HG02588 (cell line): ENCODE measurements at regions not wholly inside any gene's neighbourhood (a gene's known extent, or its start where the extent isn't known, plus 50 kb on each side); places are given as distances from the start of the nearest gene placed in this dataset.

Experiments
- ATAC-seq: cut with Tn5 transposase; IDR thresholded peaks from one replicate; pipeline ENCODE4 v1.9.1; 2021; ENCODE audit warnings: mild to moderate bottlenecking, moderate library complexity; ENCODE audit not compliant: unreplicated experiment

DNA sequence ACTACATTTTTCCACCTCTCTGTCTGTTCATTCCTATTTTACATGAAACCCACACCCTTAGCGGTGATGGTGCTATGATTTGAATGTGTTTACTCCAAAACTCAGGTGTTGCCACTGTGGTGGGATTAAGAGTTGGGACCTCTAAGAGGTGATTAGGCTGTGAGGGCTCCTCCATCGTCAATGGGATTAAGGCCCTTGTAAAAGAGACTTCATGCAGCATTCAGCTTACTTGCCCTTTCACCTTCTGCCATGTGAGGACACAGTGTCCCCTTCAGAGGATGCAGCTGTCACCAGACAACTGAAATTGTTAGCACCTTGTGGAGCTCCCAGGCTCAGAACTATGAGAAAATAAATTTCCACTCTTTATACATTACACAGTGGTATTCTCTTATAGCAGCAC lies 182.2 kb downstream of the NOC3L start:
- ATAC-seq: no peak

GRCh38 chr10:94183666-94184264 lies 179.0 kb downstream of the NOC3L start:
- ATAC-seq: no peak

- no peak for ATAC-seq
Observed at GRCh38 chr10:94186722-94187121, 176.0 kb downstream of the NOC3L start.

DNA sequence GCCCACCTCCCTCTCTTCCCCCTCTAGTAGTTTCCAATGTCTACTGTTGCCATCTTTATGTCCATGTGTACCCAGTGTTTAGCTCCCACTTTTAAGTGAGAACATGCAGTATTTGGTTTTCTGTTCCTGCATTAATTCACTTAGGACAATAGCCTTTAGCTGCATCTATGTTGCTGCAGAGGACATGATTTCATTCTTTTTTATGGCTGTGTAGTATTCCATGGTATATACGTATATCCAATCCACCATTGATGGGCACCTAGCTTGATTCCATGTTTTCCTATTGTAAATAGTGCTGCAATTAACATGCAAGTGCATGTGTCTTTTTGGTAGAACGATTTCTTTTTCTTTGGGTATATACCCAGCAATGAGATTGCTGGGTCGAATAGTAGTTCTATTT lies 170.4 kb downstream of the NOC3L start:
- ATAC-seq: no peak

DNA sequence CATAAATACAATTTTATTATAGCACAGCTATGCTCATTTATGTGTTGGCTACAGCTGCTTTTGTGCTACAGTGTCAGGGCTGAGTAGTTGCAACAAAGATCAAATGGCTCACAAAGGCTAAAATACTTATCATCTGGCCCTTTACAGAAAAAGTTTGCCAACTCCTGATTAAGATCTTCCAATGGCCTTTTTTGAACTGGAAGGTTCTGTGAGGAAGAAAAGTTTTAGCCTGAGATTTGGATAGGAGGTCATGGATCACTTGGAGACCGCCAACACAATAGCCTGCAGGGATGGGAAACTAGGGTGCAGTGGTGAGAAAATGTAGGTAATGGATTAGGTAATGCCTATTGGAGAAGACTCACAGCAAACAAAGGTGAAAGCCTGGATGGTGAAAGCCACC lies 169.8 kb downstream of the NOC3L start:
- ATAC-seq: no peak

DNA sequence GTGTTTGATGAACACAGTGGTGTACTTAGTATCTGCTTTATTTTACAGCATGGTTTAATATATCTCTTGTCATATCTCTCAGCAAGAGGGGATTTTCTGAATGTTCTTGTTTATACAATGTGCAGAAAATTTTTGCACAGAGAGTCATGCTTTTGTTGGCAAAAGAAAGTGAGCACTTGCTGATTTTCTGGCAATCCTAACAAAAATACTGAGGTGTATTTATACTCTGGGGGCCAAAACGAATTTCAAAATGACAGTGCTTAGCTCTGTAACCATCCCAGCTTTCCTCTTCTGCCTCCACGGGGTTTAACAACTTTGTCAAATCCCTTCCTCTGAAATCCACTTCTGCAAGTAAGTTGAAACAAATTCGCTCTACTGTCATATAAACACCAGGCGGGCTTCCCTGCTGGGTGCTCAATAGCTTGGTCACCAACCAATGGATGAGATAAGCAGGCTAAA lies 169.2 kb downstream of the NOC3L start:
- no peak for ATAC-seq

DNA sequence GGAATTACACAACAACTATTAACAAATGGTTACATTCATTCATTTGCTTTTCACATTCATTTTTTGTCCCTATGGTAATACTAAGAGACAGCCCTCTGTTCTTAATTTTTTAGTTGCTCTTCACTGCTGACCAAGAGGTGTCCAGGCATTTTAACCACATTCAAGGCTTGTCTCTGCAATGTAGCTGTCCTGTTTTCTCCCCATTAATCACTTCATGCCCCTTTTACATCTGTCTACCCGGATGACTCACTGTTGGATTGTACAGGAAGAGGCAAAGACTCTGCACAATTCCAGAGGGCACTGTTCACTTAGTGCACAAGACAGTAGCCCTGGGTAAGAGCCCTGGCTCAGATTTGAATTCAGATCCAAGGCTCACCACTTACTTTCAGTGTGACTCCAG lies 168.5 kb downstream of the NOC3L start:
- no peak for ATAC-seq

GRCh38 chr10:94197241-94197640 lies 165.5 kb downstream of the NOC3L start:
- no peak for ATAC-seq

- no peak for ATAC-seq
Observed at GRCh38 chr10:94198324-94198723, 164.4 kb downstream of the NOC3L start.

DNA sequence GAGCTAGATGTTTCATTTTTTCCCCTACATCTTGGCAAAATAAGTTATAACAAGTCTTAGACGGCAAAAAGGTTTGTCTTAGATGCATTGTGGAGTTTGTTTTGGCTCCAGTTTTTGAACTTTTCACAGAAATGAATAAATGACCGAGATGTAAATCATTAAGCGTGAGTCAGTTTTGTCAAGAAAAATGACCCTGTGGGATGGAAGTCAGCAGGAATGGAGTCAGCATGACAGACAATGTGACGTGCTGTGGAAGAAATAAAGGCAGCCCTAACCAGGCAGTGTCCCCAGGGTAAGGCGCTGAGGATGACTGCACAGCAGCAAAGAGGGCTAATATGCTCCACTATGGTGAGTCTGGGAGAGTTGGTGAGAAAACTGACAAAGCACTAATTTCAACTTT lies 163.2 kb downstream of the NOC3L start:
- no peak for ATAC-seq

DNA sequence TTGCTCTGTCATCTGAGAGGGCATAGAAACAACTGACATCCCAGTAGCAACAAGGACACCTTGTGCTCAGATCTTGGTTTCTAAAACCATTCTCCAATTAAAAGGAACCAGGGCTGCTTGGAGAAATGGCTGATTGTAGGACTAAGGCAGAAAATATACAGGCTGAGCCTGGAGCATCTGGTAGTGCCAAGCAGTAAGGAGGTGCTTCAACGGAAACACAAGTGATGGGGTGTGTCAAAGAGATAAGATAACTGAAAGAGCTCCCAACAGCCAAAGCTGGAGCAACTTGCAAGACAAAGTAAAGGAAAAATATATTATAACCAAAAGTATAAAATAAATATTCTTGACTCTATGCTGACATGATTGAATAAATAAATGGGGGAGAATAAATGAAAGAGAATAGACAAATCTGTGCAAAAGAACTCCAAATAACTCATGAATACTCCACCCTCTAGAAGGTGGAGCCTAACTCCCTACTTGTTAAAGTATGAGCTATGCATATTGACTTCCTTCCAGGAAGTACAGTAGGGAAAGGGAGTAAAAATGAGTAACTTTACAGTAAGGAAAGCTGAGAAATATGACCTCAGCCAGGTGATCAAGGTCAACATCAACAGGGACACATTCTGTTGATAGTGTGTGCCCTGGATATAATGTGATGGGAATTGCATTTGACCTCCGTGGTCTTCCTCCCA lies 162.4 kb downstream of the NOC3L start:
- no peak for ATAC-seq

GRCh38 chr10:94205396-94205831 lies 157.3 kb downstream of the NOC3L start:
- no peak for ATAC-seq

- no peak for ATAC-seq
Observed at GRCh38 chr10:94206176-94206575, 156.6 kb downstream of the NOC3L start.

DNA sequence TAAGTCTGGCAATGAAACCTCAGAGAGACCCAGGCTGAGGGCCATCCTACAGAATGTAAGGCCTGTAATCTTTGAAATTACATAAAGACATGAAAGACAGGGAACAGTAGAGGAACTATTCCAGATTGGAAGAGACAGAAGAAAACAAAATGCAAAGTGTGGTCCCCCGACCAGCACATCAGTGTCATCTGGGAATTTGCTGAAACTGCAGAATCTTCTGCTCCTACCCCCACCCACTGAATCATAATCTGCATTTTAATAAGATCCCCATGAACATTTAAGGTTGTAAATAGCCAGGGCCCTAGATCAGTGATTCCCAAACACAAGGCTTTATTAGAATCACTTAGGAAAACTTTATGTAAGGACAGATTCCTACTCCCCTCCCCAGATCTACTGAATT lies 154.4 kb downstream of the NOC3L start:
- no peak for ATAC-seq

DNA sequence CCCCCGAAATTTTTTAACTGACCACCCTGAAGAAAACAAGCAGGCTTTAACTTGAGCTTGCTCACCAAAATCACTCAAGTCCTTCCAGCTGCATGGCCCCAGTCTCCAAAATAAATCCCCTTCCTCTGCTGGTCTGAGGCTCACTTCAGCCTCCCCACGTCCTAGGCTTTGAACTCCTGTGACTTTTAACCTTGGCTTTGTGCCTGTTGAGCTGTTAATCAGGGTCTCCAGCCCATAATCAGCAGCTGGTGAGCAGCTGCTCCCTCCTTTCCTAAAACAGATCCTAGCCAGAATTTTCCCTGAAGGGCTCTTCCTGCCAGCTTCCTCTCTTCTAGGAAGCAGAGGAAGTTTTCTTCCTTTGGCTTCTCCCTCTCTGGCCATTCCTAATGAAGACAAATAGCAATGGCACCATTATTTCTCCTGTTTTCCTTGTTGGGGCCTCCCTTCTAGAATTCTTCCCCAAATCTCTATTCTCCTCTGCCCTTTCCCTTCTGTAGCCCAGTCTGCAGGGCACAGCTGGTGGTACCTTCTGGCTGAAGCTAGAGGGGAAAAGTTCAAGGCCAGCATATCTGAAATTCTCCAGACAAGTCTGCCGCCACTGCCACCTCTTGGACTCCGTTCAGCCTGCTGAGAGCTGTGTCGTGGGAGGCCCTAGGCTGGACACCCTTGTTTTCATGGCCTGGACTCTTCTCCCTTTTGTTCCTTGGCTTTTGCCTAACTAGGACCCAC lies 152.1 kb downstream of the NOC3L start:
- ATAC-seq: no peak

- no peak for ATAC-seq
Observed at GRCh38 chr10:94211169-94211510, 151.6 kb downstream of the NOC3L start.

DNA sequence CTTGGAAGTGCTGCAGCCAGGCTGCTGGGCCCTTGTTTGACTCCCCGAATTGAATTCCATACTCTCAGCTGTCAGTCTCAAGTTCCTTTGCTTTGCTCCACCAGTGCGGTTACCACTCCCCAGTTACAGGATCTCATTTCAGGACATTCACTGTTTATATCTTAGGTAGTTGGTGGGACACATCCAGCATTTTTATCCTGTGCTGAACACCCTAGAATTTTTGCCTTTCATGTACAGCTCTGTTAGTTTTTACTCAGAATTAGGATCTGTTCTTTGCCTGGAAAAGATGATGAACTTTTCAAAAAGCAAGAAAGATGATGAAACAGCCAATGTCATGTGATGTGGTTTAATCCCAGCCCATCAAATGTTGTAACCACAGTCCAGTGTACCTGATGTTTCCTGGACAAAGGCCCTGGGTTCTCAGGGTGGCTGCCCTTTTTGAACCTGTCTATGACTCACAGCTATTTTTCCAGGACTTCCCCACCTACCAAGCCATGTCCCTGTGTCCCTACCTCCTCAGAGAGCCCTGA lies 149.7 kb downstream of the NOC3L start:
- no peak for ATAC-seq

- ATAC-seq: no peak
Observed at GRCh38 chr10:94213980-94214379, 148.8 kb downstream of the NOC3L start.

GRCh38 chr10:94214481-94214893 lies 148.3 kb downstream of the NOC3L start:
- ATAC-seq: no peak

DNA sequence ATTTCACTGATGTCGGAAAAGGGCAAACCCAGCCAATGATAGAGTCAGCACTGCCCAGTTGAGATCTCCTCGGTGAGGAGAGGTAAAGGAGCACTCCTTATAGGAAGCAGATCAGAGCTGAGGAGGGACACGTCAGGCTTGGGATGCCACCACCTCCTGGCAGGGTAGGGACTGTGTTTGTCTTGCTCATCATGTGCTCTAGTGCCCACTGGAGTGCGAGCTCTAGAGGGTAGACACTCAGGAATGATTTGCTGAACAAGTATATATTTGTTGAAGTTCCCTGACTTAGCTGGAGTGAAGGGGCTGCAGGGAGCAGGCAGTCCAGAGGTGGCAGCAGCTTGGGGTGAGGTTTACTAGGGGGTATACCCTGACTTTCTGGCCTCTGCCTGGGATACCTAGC lies 146.5 kb downstream of the NOC3L start:
- no peak for ATAC-seq

DNA sequence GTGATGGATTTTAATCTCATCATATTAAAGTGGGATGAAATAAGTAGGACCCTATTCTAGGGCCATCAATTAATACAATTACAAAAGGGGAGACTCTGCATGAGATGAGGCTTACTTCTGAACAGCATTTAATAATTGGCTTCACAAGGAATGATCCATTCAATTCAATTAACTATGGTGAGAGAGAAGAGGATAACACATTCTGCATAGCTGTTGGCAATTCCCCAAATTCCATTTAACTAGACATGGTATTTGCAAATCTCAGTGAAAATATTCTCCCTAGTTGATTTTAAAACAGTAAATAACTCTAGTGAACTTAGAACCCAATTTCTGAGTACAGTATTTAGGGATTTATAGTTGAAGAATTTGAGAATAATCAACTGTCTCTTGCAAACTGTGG lies 145.3 kb downstream of the NOC3L start:
- no peak for ATAC-seq
